B cell (primary cell): ENCODE measurements at regions not wholly inside any gene's neighbourhood (a gene's known extent, or its start where the extent isn't known, plus 50 kb on each side); places are given as distances from the start of the nearest gene placed in this dataset.

ENCODE experiments used
- ATAC-seq: fragments of 200-7000 bp; cut with Tn5 transposase; one replicate; pipeline ENCODE4 v1.10.0; 2021; ENCODE audit warnings: low read depth, mild to moderate bottlenecking, moderate number of reproducible peaks, moderate library complexity
- CTCF ChIA-PET: fragments of 350-600 bp; sonication (Branson Sonifier 250); formaldehyde crosslinking; loops from one replicate; lab custom pipeline; 2021; ENCODE audit warnings: antibody characterized with exemption, inconsistent platforms; lab: Charles Lee
- POLR2A ChIA-PET: fragments of 350-600 bp; sonication (Branson Sonifier 250); formaldehyde crosslinking; loops from one replicate; lab custom pipeline; 2021; ENCODE audit warnings: antibody characterized with exemption; lab: Charles Lee
- DNase-seq: peaks from one replicate; pipeline ENCODE4 v3.0.0; 2013
- H2AFZ ChIP-seq: 2 replicates; pipeline ENCODE4 v1.6.1; 2012; ENCODE audit warnings: mild to moderate bottlenecking, low read depth, low read length; ENCODE audit not compliant: insufficient read depth, poor library complexity, severe bottlenecking
- H3K27ac ChIP-seq, 2 donors: 1 replicate in 1 of 2; 2 replicates in 1 of 2; pipeline ENCODE4 v1.5.1; 2012 to 2013; ENCODE audit warnings: low read length in 2 of 2, mild to moderate bottlenecking in 2 of 2, moderate library complexity in 1 of 2
- H3K27me3 ChIP-seq, 4 experiments: fragments of 200-600 bp in 1 of 4; sonication (generic) in 1 of 4; replicated peaks in 1 of 4; 1 replicate in 2 of 4; 2 replicates in 2 of 4; pipeline versions ENCODE4 v1.6.1 to v1.7.0; 2013 to 2016; ENCODE audit warnings: low read length in 3 of 4, mild to moderate bottlenecking in 2 of 4, mixed read lengths in 1 of 4, moderate library complexity in 1 of 4; ENCODE audit not compliant: insufficient read depth in 4 of 4, control insufficient read depth in 3 of 4; ENCODE audit errors: control extremely low read depth in 1 of 4
- H3K36me3 ChIP-seq, 2 experiments: replicated peaks in 1 of 2; 1 replicate in 1 of 2; 2 replicates in 1 of 2; pipeline versions ENCODE4 v1.6.1 to v1.7.1; 2013; ENCODE audit warnings: low read length in 1 of 2; ENCODE audit not compliant: insufficient read depth in 2 of 2, control insufficient read depth in 1 of 2; ENCODE audit errors: control extremely low read depth in 1 of 2, extremely low read depth in 1 of 2
- H3K4me1 ChIP-seq, 2 donors: fragments of 200-600 bp in 1 of 2; sonication (generic) in 1 of 2; 1 replicate in 1 of 2; 2 replicates in 1 of 2; pipeline versions ENCODE4 v1.5.1 to v1.6.1; 2013 to 2017; ENCODE audit warnings: low read length in 2 of 2; ENCODE audit not compliant: control insufficient read depth in 2 of 2, insufficient read depth in 2 of 2
- H3K4me2 ChIP-seq: replicated peaks from 2 replicates; pipeline ENCODE3; 2012; ENCODE audit warnings: mild to moderate bottlenecking, low read depth, low read length; ENCODE audit not compliant: poor library complexity, severe bottlenecking
- H3K4me3 ChIP-seq, 5 experiments: fragments of 200-600 bp in 1 of 5; sonication (generic) in 1 of 5; 1 replicate in 3 of 5; 2 replicates in 2 of 5; pipeline versions ENCODE4 v1.5.1 to v1.7.0; 2011 to 2016; ENCODE audit warnings: low read length in 4 of 5, mild to moderate bottlenecking in 4 of 5, low read depth in 2 of 5, control low read depth in 1 of 5, moderate library complexity in 1 of 5; ENCODE audit not compliant: insufficient read depth in 1 of 5; ENCODE audit errors: control extremely low read depth in 1 of 5, extremely low read depth in 1 of 5
- H3K79me2 ChIP-seq: fragments of 200-600 bp; sonication (generic); one replicate; pipeline ENCODE4 v1.6.0; 2016; ENCODE audit warnings: low read length; ENCODE audit not compliant: control insufficient read depth, insufficient read depth
- H3K9ac ChIP-seq: fragments of 200-600 bp; sonication (generic); 2 replicates; pipeline ENCODE4 v1.6.1; 2017; ENCODE audit warnings: mild to moderate bottlenecking, low read length, moderate library complexity
- H3K9me3 ChIP-seq, 3 donors: one replicate each; pipeline versions ENCODE4 v1.6.1 to v1.7.1; 2013; ENCODE audit warnings: low read length in 2 of 3; ENCODE audit not compliant: control insufficient read depth in 2 of 3, insufficient read depth in 1 of 3; ENCODE audit errors: control extremely low read depth in 1 of 3
- H4K20me1 ChIP-seq: 2 replicates; pipeline ENCODE4 v1.6.0; 2012; ENCODE audit warnings: mild to moderate bottlenecking, low read length; ENCODE audit not compliant: insufficient read depth, control insufficient read depth, poor library complexity, severe bottlenecking
- H3K27ac Mint-ChIP-seq: one replicate; pipeline ENCODE4 v1.8.0; 2021; ENCODE audit warnings: mixed read lengths
- H3K27me3 Mint-ChIP-seq: one replicate; pipeline ENCODE4 v1.8.0; 2021; ENCODE audit warnings: mixed read lengths
- H3K4me1 Mint-ChIP-seq: one replicate; pipeline ENCODE4 v1.8.0; 2021; ENCODE audit warnings: mixed read lengths
- H3K4me3 Mint-ChIP-seq: one replicate; pipeline ENCODE4 v1.8.0; 2021; ENCODE audit warnings: mixed read lengths
- H3K9me3 Mint-ChIP-seq: one replicate; pipeline ENCODE4 v1.8.0; 2022; ENCODE audit warnings: mixed read lengths; ENCODE audit not compliant: insufficient read depth
- EZH2 ChIP-seq: IDR thresholded peaks from 2 replicates; pipeline ENCODE4 v1.6.1; 2012; ENCODE audit warnings: borderline replicate concordance, low read depth, mild to moderate bottlenecking, moderate library complexity, low read length; ENCODE audit not compliant: insufficient read depth, poor library complexity, severe bottlenecking
- WGBS: methylation state at CpG from one replicate; pipeline ENCODE4 v1.1.5; 2013; ENCODE audit warnings: missing lambda C conversion rate; ENCODE audit not compliant: insufficient coverage; 5-methylcytosine and 5-hydroxymethylcytosine counted together
- intact Hi-C: fragments of 100-400 bp; cut with micrococcal nuclease; formaldehyde crosslinking; loops from one replicate; pipeline ENCODE4 v1.10.0; 2022
- TF ChIP-seq, protein P1 (sequence below): fragments of 200-600 bp; IDR thresholded peaks from one replicate; pipeline ENCODE4 v1.8.0; 2022; ENCODE audit warnings: antibody characterized with exemption, mild to moderate bottlenecking

DNA sequence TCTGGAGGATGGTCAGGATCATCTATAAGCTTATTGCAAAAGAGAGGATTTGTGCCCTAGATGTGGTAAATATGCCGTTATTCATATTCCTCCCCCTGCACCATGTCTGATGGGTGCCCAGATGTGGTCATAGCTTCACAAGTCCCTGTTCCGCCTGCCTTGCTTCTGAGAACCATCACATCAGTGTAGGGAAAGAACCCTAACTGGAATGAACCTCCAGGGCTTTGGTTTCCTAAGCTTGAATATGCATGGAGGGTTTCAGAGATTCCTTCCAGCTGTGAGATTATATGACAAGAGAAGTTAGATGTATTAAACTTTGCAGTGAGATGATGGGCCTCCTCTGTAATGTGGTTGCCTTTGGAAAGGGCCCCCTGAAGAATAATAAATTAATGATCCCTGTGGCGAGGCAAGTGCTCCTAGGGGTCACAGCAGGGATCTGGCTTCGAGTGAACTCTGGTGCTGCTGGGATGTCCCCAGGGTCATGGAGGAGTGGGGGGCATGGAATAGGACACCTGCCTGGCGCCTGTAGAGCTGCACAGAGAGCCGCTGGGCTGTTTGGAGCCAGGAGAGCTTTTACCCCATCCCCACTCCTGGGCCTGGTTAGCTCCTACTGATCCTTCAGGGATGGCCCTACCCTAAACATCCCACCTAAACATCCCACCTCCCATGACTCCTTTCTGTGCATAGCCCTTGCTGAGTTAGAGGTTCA is 56.0 kb upstream of the IRS2 start:
- no peak overlapping the region for H2AFZ ChIP-seq
- no peaks in the 10 kb centered on the region for H3K9me3 ChIP-seq
- CTCF ChIA-PET, result no interaction called here
- no peaks in the 10 kb centered on the region for H3K36me3 ChIP-seq
- H3K4me1 ChIP-seq, result no peaks in the 10 kb centered on the region
- no peak overlapping the region for H3K4me2 ChIP-seq
- no peak for TF ChIP-seq EZH2
- TF ChIP-seq, protein P1, sequence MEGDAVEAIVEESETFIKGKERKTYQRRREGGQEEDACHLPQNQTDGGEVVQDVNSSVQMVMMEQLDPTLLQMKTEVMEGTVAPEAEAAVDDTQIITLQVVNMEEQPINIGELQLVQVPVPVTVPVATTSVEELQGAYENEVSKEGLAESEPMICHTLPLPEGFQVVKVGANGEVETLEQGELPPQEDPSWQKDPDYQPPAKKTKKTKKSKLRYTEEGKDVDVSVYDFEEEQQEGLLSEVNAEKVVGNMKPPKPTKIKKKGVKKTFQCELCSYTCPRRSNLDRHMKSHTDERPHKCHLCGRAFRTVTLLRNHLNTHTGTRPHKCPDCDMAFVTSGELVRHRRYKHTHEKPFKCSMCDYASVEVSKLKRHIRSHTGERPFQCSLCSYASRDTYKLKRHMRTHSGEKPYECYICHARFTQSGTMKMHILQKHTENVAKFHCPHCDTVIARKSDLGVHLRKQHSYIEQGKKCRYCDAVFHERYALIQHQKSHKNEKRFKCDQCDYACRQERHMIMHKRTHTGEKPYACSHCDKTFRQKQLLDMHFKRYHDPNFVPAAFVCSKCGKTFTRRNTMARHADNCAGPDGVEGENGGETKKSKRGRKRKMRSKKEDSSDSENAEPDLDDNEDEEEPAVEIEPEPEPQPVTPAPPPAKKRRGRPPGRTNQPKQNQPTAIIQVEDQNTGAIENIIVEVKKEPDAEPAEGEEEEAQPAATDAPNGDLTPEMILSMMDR, result no peak
- Mint-ChIP-seq H3K27me3 (peaks cover 27% of the 10 kb centered on the region), H3K9me3 (no peaks in the 10 kb centered on the region), H3K27ac (no peak overlapping the region), H3K4me3 (no peak overlapping the region), H3K4me1 (no peaks in the 10 kb centered on the region)
- ATAC-seq (no peak), DNase-seq (no peak)
- POLR2A ChIA-PET, result no interaction called here
- H3K9ac ChIP-seq, result no peak overlapping the region
- WGBS, result 86% methylated on average over 5 of the region's 6 CpGs
- no peak overlapping the region for H3K27ac ChIP-seq
- intact Hi-C loops, result no loop called here
- no peaks in the 10 kb centered on the region for H3K79me2 ChIP-seq
- H3K27me3 ChIP-seq, result peaks cover 0 to 5% (median 0%) of the 10 kb centered on the region in 4 experiments
- H4K20me1 ChIP-seq, result no peaks in the 10 kb centered on the region
- H3K4me3 ChIP-seq, result no peak overlapping the region

DNA sequence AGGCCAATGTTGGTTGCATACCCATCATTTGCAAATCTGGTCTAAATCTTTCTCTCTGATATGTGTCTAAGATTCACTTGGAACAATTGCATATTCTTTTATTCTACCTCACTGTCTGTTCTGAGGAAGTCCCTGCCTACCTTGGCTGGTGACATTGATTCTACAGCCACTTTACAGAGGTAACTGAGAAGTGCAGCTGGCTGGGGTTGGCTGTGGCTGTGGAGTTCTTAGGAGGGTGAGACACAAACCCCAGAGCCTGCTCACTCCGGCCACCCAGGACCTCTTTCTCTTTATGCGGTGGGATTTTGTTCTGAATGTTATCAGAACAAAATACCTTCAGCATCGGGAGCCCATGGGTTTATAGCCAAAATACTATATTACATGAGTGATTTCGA is 54.5 kb upstream of the IRS2 start:
- Histone ChIP-seq H3K4me3 (no peak overlapping the region), H4K20me1 (no peaks in the 10 kb centered on the region), H3K9ac (no peak overlapping the region), H3K4me1 (no peaks in the 10 kb centered on the region), H2AFZ (no peak overlapping the region), H3K27ac (no peak overlapping the region), H3K79me2 (no peaks in the 10 kb centered on the region), H3K27me3 (peaks cover 0 to 5% (median 1%) of the 10 kb centered on the region in 4 experiments), H3K4me2 (no peak overlapping the region), H3K36me3 (no peaks in the 10 kb centered on the region), H3K9me3 (no peaks in the 10 kb centered on the region)
- POLR2A ChIA-PET, result no interaction called here
- TF ChIP-seq, protein P1, result no peak
- no peak for TF ChIP-seq EZH2
- CTCF ChIA-PET, result no interaction called here
- H3K27me3 Mint-ChIP-seq, result peaks cover 31% of the 10 kb centered on the region
- no peak for ATAC-seq
- H3K9me3 Mint-ChIP-seq, result no peaks in the 10 kb centered on the region
- H3K27ac Mint-ChIP-seq, result no peak overlapping the region
- intact Hi-C loops, result no loop called here
- no peaks in the 10 kb centered on the region for H3K4me1 Mint-ChIP-seq
- no CpG with 5 or more reads among the region's 4 CpGs for WGBS
- DNase-seq, result no peak
- no peak overlapping the region for H3K4me3 Mint-ChIP-seq
